ENCODE measurements at regions not wholly inside any gene's neighbourhood (a gene's known extent, or its start where the extent isn't known, plus 50 kb on each side); places are given as distances from the start of the nearest gene placed in this dataset.
A peak's percentile ranks its signal among the peaks of the same experiment; 100 is the strongest.

DNA sequence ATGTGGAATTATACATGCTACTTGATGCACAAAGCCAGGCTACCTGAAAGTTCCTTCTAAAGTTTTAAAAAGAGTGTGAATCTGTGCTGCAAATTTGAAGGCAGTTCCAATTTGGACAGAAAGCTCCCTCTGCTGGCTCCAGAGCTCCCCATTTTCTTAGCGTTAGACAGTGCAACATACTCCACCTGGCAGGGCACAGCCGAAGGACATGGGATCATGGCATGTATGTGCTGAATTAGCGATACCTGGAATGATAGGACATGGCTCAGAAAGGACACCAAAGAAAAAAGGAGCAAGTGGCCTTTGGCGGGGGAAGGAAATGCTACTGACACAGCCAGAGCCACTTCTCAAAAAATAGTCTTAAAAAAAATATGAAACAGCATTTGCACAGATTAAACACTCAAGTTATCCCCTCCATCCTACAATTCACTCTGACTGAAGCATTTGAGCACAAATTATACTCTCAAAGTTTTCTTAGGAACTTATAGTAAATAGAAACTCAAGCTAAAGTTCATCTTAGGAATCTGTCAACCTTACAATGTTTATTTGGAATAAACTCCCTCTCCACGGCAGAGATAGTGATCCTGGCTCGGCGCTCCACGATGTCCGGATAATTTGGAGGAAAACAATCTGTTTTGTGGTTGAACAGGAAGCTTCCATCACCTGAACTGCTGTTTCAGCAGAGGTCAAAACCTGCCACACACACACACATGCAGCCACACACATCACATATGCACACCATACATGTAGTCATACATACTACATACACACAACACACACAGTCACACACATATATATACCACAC is 80.0 kb downstream of the C7orf25 start:
- DNase-seq (ENCODE audit: low read depth, low spot score): no peak
- no peaks in the 10 kb centered on the region for H3K9me3 ChIP-seq (ENCODE audit: control insufficient read depth, insufficient read depth, low read depth, low read length)
- POLR2A ChIA-PET: interaction anchor here (0.6 kb wide), 1 partner anchor 473 kb away, joined by 3 read pairs; no protein-coding TSS in a partner anchor
- in situ Hi-C loops (cut with HindIII; ENCODE audit: low pct_unique_long_range_greater_than_20kb, low sequenced_read_pairs) (no loop called here), intact Hi-C loops (cut with micrococcal nuclease; ENCODE audit: unreplicated experiment) (loop anchor here (2.0 to 10.0 kb wide), 2 partner anchors 557 to 891 kb away; no protein-coding TSS in a partner anchor)
- H3K4me1 ChIP-seq (ENCODE audit: control insufficient read depth, insufficient read depth, low read length): no peaks in the 10 kb centered on the region
- H3K27ac ChIP-seq (ENCODE audit: low read length): no peak overlapping the region
- H3K36me3 ChIP-seq (ENCODE audit: control insufficient read depth, insufficient read depth, low read length): no peaks in the 10 kb centered on the region
- CTCF ChIA-PET: interaction anchor here (0.5 to 1.4 kb wide), 4 partner anchors 95 to 891 kb away, joined by 3 to 8 read pairs (median 4); no protein-coding TSS in a partner anchor
- no TSS peak for BruUV-seq (replicated peaks)
- no peak overlapping the region for H3K4me3 ChIP-seq (ENCODE audit: low read depth in 2 of 2, low read length in 2 of 2)
- peak; percentile 86 for ATAC-seq
- TF ChIP-seq TCF7L2 (IDR thresholded peaks at IDR 0.05; ENCODE audit: low read depth, low read length): no peak
- no peak for TF ChIP-seq SIN3A (IDR thresholded peaks at IDR 0.05; ENCODE audit: borderline replicate concordance, insufficient read depth, low read depth, low read length)
- TF ChIP-seq, protein P1, sequence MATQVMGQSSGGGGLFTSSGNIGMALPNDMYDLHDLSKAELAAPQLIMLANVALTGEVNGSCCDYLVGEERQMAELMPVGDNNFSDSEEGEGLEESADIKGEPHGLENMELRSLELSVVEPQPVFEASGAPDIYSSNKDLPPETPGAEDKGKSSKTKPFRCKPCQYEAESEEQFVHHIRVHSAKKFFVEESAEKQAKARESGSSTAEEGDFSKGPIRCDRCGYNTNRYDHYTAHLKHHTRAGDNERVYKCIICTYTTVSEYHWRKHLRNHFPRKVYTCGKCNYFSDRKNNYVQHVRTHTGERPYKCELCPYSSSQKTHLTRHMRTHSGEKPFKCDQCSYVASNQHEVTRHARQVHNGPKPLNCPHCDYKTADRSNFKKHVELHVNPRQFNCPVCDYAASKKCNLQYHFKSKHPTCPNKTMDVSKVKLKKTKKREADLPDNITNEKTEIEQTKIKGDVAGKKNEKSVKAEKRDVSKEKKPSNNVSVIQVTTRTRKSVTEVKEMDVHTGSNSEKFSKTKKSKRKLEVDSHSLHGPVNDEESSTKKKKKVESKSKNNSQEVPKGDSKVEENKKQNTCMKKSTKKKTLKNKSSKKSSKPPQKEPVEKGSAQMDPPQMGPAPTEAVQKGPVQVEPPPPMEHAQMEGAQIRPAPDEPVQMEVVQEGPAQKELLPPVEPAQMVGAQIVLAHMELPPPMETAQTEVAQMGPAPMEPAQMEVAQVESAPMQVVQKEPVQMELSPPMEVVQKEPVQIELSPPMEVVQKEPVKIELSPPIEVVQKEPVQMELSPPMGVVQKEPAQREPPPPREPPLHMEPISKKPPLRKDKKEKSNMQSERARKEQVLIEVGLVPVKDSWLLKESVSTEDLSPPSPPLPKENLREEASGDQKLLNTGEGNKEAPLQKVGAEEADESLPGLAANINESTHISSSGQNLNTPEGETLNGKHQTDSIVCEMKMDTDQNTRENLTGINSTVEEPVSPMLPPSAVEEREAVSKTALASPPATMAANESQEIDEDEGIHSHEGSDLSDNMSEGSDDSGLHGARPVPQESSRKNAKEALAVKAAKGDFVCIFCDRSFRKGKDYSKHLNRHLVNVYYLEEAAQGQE (IDR thresholded peaks at IDR 0.05; ENCODE audit: insufficient read depth in 1 of 2, low read depth in 2 of 2, low read length in 1 of 2): no peak
- TF ChIP-seq, protein P2, sequence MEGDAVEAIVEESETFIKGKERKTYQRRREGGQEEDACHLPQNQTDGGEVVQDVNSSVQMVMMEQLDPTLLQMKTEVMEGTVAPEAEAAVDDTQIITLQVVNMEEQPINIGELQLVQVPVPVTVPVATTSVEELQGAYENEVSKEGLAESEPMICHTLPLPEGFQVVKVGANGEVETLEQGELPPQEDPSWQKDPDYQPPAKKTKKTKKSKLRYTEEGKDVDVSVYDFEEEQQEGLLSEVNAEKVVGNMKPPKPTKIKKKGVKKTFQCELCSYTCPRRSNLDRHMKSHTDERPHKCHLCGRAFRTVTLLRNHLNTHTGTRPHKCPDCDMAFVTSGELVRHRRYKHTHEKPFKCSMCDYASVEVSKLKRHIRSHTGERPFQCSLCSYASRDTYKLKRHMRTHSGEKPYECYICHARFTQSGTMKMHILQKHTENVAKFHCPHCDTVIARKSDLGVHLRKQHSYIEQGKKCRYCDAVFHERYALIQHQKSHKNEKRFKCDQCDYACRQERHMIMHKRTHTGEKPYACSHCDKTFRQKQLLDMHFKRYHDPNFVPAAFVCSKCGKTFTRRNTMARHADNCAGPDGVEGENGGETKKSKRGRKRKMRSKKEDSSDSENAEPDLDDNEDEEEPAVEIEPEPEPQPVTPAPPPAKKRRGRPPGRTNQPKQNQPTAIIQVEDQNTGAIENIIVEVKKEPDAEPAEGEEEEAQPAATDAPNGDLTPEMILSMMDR (IDR thresholded peaks at IDR 0.05): peak; percentile 80
- peaks cover 4% of the 10 kb centered on the region for H3K27me3 ChIP-seq (ENCODE audit: control insufficient read depth, insufficient read depth, low read length)

DNA sequence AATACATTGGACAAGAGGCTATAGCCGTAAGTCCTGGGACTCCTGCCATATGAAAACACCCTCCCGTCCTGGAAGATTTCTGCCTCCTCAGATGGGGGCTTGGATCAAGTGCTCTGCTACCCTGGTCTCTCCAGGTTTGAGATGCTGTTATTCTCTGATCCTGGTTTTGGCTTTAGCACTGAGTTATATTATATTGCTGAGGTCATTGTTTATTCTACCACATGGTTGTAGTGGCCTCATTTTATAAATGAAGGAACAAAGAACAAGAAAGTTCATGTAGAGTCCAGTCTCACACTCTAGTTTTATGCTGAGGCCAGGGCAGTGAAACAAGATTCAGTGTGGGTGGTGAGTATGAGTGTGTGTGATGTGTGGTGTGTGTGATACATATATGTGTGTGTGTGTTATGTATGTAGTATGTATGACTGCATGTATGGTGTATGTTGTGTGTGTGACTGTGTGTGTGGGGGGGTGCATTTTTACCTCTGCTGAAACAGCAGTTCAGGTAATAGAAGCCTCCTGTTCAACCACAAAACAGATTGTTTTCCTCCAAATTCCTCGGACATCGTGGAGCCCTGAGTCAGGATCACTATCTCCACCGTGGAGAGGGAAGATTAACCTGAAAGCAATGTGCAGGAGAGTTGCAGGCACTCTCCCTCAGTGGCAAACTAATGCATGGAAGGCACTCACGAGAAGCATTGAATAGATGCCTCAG is 80.7 kb downstream of the C7orf25 start:
- no peaks in the 10 kb centered on the region for H3K4me1 ChIP-seq (ENCODE audit: control insufficient read depth, insufficient read depth, low read length)
- H3K4me3 ChIP-seq (ENCODE audit: low read depth in 2 of 2, low read length in 2 of 2): no peak overlapping the region
- H3K27me3 ChIP-seq (ENCODE audit: control insufficient read depth, insufficient read depth, low read length): peaks cover 4% of the 10 kb centered on the region
- H3K36me3 ChIP-seq (ENCODE audit: control insufficient read depth, insufficient read depth, low read length): no peaks in the 10 kb centered on the region
- ATAC-seq (peak; percentile 50; the same call in 1 of the 2 replicates), DNase-seq (ENCODE audit: low read depth, low spot score) (no peak)
- intact Hi-C loops (cut with micrococcal nuclease; ENCODE audit: unreplicated experiment): loop anchor here (2.0 to 10.0 kb wide), 2 partner anchors 556 to 890 kb away; no protein-coding TSS in a partner anchor
- in situ Hi-C loops (cut with HindIII; ENCODE audit: low pct_unique_long_range_greater_than_20kb, low sequenced_read_pairs): no loop called here
- TF ChIP-seq, protein P1 (IDR thresholded peaks at IDR 0.05; ENCODE audit: insufficient read depth in 1 of 2, low read depth in 2 of 2, low read length in 1 of 2): no peak
- no peak for TF ChIP-seq SIN3A (IDR thresholded peaks at IDR 0.05; ENCODE audit: borderline replicate concordance, insufficient read depth, low read depth, low read length)
- no peak for TF ChIP-seq POLR2AphosphoS5 (IDR thresholded peaks at IDR 0.05; ENCODE audit: low read depth, low read length)
- TF ChIP-seq, protein P2 (IDR thresholded peaks at IDR 0.05): no peak
- BruUV-seq (replicated peaks): no TSS peak
- ChIA-PET CTCF (interaction anchor here (0.5 to 1.4 kb wide), 5 partner anchors 29 to 890 kb away, joined by 3 to 8 read pairs (median 4); no protein-coding TSS in a partner anchor), POLR2A (interaction anchor here (0.6 kb wide), 1 partner anchor 474 kb away, joined by 3 read pairs; no protein-coding TSS in a partner anchor)
- no peak overlapping the region for H3K27ac ChIP-seq (ENCODE audit: low read length)
- no peaks in the 10 kb centered on the region for H3K9me3 ChIP-seq (ENCODE audit: control insufficient read depth, insufficient read depth, low read depth, low read length)
